ENCODE measurements at regions not wholly inside any gene's neighbourhood (a gene's known extent, or its start where the extent isn't known, plus 50 kb on each side); places are given as distances from the start of the nearest gene placed in this dataset.

DNA sequence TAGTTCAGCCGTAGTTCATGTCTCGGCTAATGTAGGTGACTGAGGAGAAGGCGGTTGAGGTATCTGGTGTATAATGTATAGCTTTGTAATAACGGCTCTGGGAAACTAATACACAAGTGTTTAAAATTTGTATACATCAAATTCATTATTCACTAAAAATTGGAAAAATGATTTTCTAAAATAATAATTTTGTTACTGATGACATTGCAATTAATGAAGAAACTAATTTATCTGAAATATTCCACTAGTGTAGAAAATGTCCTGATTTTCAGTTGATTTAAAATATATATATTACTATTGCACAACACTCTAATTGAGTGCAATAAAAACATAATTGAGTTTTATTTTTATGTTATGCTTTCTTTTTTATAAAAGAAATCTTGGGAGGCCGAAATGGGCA, 823.0 kb downstream of the TAF11L14 start:
- H3K79me2 ChIP-seq (ENCODE audit: control insufficient read depth, insufficient read depth, low read length): no peaks in the 10 kb centered on the region
- H3K9me1 ChIP-seq (ENCODE audit: control insufficient read depth, insufficient read depth, low read length): no peaks in the 10 kb centered on the region
- no peak overlapping the region for H3K4me3 ChIP-seq
- intact Hi-C loops (cut with micrococcal nuclease): no loop called here
- ChIA-PET POLR2A (no interaction called here), CTCF (ENCODE audit: low intra/inter-chr PET ratio) (no interaction called here)
- H3K4me2 ChIP-seq (ENCODE audit: insufficient read depth, low read length): no peak overlapping the region
- no peak for FAIRE-seq
- H3K36me3 ChIP-seq (ENCODE audit: control insufficient read depth, insufficient read depth, low read length): no peaks in the 10 kb centered on the region
- H3K9me3 ChIP-seq (replicated peaks; ENCODE audit: control insufficient read depth, insufficient read depth, low read depth, low read length): no peaks in the 10 kb centered on the region
- no peak overlapping the region for H2AFZ ChIP-seq (ENCODE audit: low read depth, low read length)
- no peak overlapping the region for H3K27ac ChIP-seq (ENCODE audit: extremely low read depth, low read depth, low read length)
- H3K27me3 ChIP-seq (ENCODE audit: control insufficient read depth in 2 of 2, insufficient read depth in 2 of 2, low read length in 2 of 2): no peaks in the 10 kb centered on the region
- TF ChIP-seq ZNF75A (CRISPR knock-in tag; IDR thresholded peaks at IDR 0.05) (no peak), ZNF316 (IDR thresholded peaks at IDR 0.05) (peak; percentile 51; the same call in 1 of the 2 replicates), CEBPG (CRISPR knock-in tag; IDR thresholded peaks at IDR 0.05) (no peak), CEBPG (tag; conservative IDR thresholded peaks at IDR 0.05 in 1 of 2, IDR thresholded peaks at IDR 0.05 in 1 of 2) (peak in 1 of 2 experiments; percentile 73; a peak in 2 of 4 replicates), HCFC1 (IDR thresholded peaks at IDR 0.05; ENCODE audit: low read depth, low read length) (no peak), CEBPB (tag; IDR thresholded peaks at IDR 0.05) (peak; percentile 25; the same call in 1 of the 2 replicates)
- DNase-seq (ENCODE audit: extremely low read depth in 1 of 4, low spot score in 3 of 4): no peak
- BruUV-seq (replicated peaks): no TSS peak
- no peaks in the 10 kb centered on the region for H4K20me1 ChIP-seq (replicated peaks; ENCODE audit: control insufficient read depth, insufficient read depth, low read length)
- 0% methylated on average over 5 of the region's 5 CpGs for WGBS (ENCODE audit: insufficient coverage, low coverage, missing lambda C conversion rate)
- H3K4me1 ChIP-seq (replicated peaks in 1 of 2; ENCODE audit: control insufficient read depth in 2 of 2, insufficient read depth in 2 of 2, low read length in 2 of 2): no peaks in the 10 kb centered on the region
- ATAC-seq: no peak
- no peak overlapping the region for H3K9ac ChIP-seq (ENCODE audit: insufficient read depth in 1 of 2, low read depth in 2 of 2, low read length in 2 of 2)
- in situ Hi-C loops (cut with MboI): no loop called here

DNA sequence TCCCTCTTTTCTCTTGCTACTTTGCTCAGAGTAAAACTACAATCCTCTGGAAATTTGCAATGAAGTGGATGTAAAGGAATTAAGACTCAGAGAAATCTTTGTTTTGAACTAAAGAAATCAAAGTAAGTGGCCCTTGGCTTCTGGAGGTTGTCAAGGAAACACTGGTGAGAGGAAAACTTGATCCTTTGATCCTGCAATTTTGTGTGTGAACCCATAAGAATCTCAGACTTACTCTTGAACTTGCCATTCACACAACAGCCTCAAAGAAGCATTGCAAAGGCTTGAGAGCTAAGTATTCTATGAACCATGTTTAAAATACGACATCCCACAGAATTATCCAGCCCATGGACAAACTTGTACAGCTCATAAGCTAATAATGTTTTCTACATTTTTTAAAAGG, 827.5 kb downstream of the TAF11L14 start:
- CTCF ChIA-PET (ENCODE audit: low intra/inter-chr PET ratio): no interaction called here

More for the DNA sequence above, 827.5 kb downstream of the TAF11L14 start:
- Histone ChIP-seq H3K9me3 (replicated peaks; ENCODE audit: control insufficient read depth, insufficient read depth, low read depth, low read length) (no peaks in the 10 kb centered on the region; the same call in 1 of the 2 replicates), H2AFZ (ENCODE audit: low read depth, low read length) (no peak overlapping the region), H4K20me1 (replicated peaks; ENCODE audit: control insufficient read depth, insufficient read depth, low read length) (no peaks in the 10 kb centered on the region), H3K27ac (ENCODE audit: extremely low read depth, low read depth, low read length) (no peak overlapping the region), H3K4me2 (ENCODE audit: insufficient read depth, low read length) (no peak overlapping the region), H3K79me2 (ENCODE audit: control insufficient read depth, insufficient read depth, low read length) (no peaks in the 10 kb centered on the region), H3K9me1 (ENCODE audit: control insufficient read depth, insufficient read depth, low read length) (no peaks in the 10 kb centered on the region), H3K4me1 (replicated peaks in 1 of 2; ENCODE audit: control insufficient read depth in 2 of 2, insufficient read depth in 2 of 2, low read length in 2 of 2) (no peaks in the 10 kb centered on the region), H3K4me3 (no peak overlapping the region), H3K9ac (ENCODE audit: insufficient read depth in 1 of 2, low read depth in 2 of 2, low read length in 2 of 2) (no peak overlapping the region), H3K36me3 (ENCODE audit: control insufficient read depth, insufficient read depth, low read length) (no peaks in the 10 kb centered on the region), H3K27me3 (ENCODE audit: control insufficient read depth in 2 of 2, insufficient read depth in 2 of 2, low read length in 2 of 2) (no peaks in the 10 kb centered on the region)
- DNase-seq (ENCODE audit: extremely low read depth in 1 of 4, low spot score in 3 of 4) (no peak), ATAC-seq (no peak), FAIRE-seq (no peak)
- BruUV-seq (replicated peaks): no TSS peak
- in situ Hi-C loops (cut with MboI) (no loop called here), intact Hi-C loops (cut with micrococcal nuclease) (loop anchor here (10.0 kb wide), 1 partner anchor 1793 kb away; no protein-coding TSS in a partner anchor)
- TF ChIP-seq NCOA1 (IDR thresholded peaks at IDR 0.05; ENCODE audit: low read depth): no peak
- POLR2A ChIA-PET: no interaction called here
- 0% methylated on average over 1 of the region's 1 CpG for WGBS (ENCODE audit: insufficient coverage, low coverage, missing lambda C conversion rate)
